ENCODE measurements at regions not wholly inside any gene's neighbourhood (a gene's known extent, or its start where the extent isn't known, plus 50 kb on each side); places are given as distances from the start of the nearest gene placed in this dataset.

- Mint-ChIP-seq H3K27ac (ENCODE audit: unreplicated experiment) (no peak overlapping the region), H3K27me3 (ENCODE audit: unreplicated experiment) (peaks cover 13% of the 10 kb centered on the region), H3K36me3 (ENCODE audit: insufficient read depth, unreplicated experiment) (no peaks in the 10 kb centered on the region), H3K4me1 (ENCODE audit: low read depth, unreplicated experiment) (peaks cover 3% of the 10 kb centered on the region), H3K4me3 (ENCODE audit: low read depth, unreplicated experiment) (no peak overlapping the region), H3K9me3 (ENCODE audit: low read depth, unreplicated experiment) (no peaks in the 10 kb centered on the region)
- TF ChIP-seq CTCF (IDR thresholded peaks at IDR 0.05; ENCODE audit: unreplicated experiment): no peak
- intact Hi-C loops (cut with micrococcal nuclease; ENCODE audit: unreplicated experiment): loop anchor here (1.0 to 5.0 kb wide), 4 partner anchors 28 to 266 kb away; partner anchors contain the start of gene KCTD1
- CTCF ChIA-PET: interaction anchor here (1.2 to 1.3 kb wide), 2 partner anchors 244 to 265 kb away, joined by 4 to 5 read pairs; no protein-coding TSS in a partner anchor
- no TSS peak for BruUV-seq (replicated peaks)
- DNase-seq: no peak
These were observed 100.8 kb upstream of the KCTD1 start for GRCh38 chr18:26649193-26649543.

- no TSS peak for BruUV-seq (replicated peaks)
- no peaks in the 10 kb centered on the region for H3K36me3 Mint-ChIP-seq (ENCODE audit: insufficient read depth, unreplicated experiment)
- DNase-seq: no peak
- no peak overlapping the region for H3K27ac Mint-ChIP-seq (ENCODE audit: unreplicated experiment)
- CTCF ChIA-PET: interaction anchor here (1.2 to 1.3 kb wide), 2 partner anchors 243 to 265 kb away, joined by 4 to 5 read pairs; no protein-coding TSS in a partner anchor
- H3K4me1 Mint-ChIP-seq (ENCODE audit: low read depth, unreplicated experiment): no peaks in the 10 kb centered on the region
- H3K4me3 Mint-ChIP-seq (ENCODE audit: low read depth, unreplicated experiment): no peak overlapping the region
- TF ChIP-seq CTCF (IDR thresholded peaks at IDR 0.05; ENCODE audit: unreplicated experiment): no peak
- intact Hi-C loops (cut with micrococcal nuclease; ENCODE audit: unreplicated experiment): loop anchor here (1.0 to 5.0 kb wide), 4 partner anchors 27 to 266 kb away; partner anchors contain the start of gene KCTD1
- H3K9me3 Mint-ChIP-seq (ENCODE audit: low read depth, unreplicated experiment): no peaks in the 10 kb centered on the region
- H3K27me3 Mint-ChIP-seq (ENCODE audit: unreplicated experiment): peaks cover 13% of the 10 kb centered on the region
These were observed 100.3 kb upstream of the KCTD1 start for GRCh38 chr18:26648509-26649192.

- H3K9me3 Mint-ChIP-seq (ENCODE audit: low read depth, unreplicated experiment): no peaks in the 10 kb centered on the region
- no peak for DNase-seq
- no peak overlapping the region for H3K4me3 Mint-ChIP-seq (ENCODE audit: low read depth, unreplicated experiment)
- intact Hi-C loops (cut with micrococcal nuclease; ENCODE audit: unreplicated experiment): loop anchor here (5.0 kb wide), 1 partner anchor 100 kb away; the partner anchor contains the start of gene KCTD1
- no peak for TF ChIP-seq CTCF (IDR thresholded peaks at IDR 0.05; ENCODE audit: unreplicated experiment)
- no TSS peak for BruUV-seq (replicated peaks)
- peaks cover 13% of the 10 kb centered on the region for H3K27me3 Mint-ChIP-seq (ENCODE audit: unreplicated experiment)
- no peaks in the 10 kb centered on the region for H3K36me3 Mint-ChIP-seq (ENCODE audit: insufficient read depth, unreplicated experiment)
- no peak overlapping the region for H3K27ac Mint-ChIP-seq (ENCODE audit: unreplicated experiment)
- CTCF ChIA-PET: interaction anchor here (0.6 to 1.2 kb wide), 3 partner anchors 11 to 29 kb away, joined by 3 to 6 read pairs (median 4); no protein-coding TSS in a partner anchor
- H3K4me1 Mint-ChIP-seq (ENCODE audit: low read depth, unreplicated experiment): no peaks in the 10 kb centered on the region
These were observed 98.5 kb upstream of the KCTD1 start for GRCh38 chr18:26646901-26647300.

- CTCF ChIA-PET: no interaction called here
- DNase-seq: no peak
- no peak for TF ChIP-seq CTCF (IDR thresholded peaks at IDR 0.05; ENCODE audit: unreplicated experiment)
- BruUV-seq (replicated peaks): no TSS peak
- Mint-ChIP-seq H3K4me3 (ENCODE audit: low read depth, unreplicated experiment) (no peak overlapping the region), H3K36me3 (ENCODE audit: insufficient read depth, unreplicated experiment) (no peaks in the 10 kb centered on the region), H3K27me3 (ENCODE audit: unreplicated experiment) (no peaks in the 10 kb centered on the region), H3K27ac (ENCODE audit: unreplicated experiment) (no peak overlapping the region), H3K4me1 (ENCODE audit: low read depth, unreplicated experiment) (no peaks in the 10 kb centered on the region), H3K9me3 (ENCODE audit: low read depth, unreplicated experiment) (no peaks in the 10 kb centered on the region)
- intact Hi-C loops (cut with micrococcal nuclease; ENCODE audit: unreplicated experiment): no loop called here
These were observed 94.3 kb upstream of the KCTD1 start for GRCh38 chr18:26642440-26643348.
